ENCODE measurements at regions not wholly inside any gene's neighbourhood (a gene's known extent, or its start where the extent isn't known, plus 50 kb on each side); places are given as distances from the start of the nearest gene placed in this dataset.
"Not testable (repeated sequence)": the region's sequence is repeated elsewhere in the genome, so short reads cannot be mapped to it uniquely, and the experiment has no call there.

DNA sequence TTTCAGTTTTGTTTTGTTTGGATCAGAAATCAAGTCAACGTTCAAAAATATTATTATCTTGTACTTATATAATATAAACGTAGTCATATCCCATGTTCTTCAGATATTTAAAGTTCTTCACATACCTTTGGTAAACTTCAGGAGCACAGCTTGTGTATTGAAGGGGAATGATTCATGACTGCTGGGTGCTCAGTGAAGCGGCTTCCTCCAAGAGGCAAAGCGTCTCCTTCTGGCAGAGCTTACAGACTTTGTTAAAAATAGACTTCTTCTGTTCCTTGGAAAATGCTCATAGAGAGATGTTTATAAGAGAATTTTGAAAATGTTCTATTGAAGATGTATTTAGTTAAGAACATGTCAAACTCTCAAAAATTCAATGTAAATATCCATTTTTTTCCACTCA lies 155.6 kb upstream of the CNTNAP4 start:
- H3K27me3 ChIP-seq (replicated peaks), result no peaks in the 10 kb centered on the region
- no peak overlapping the region for H3K27ac ChIP-seq
- H3K4me3 ChIP-seq (ENCODE audit: low read depth, low read length), result no peak overlapping the region
- no peak for DNase-seq
- H3K36me3 ChIP-seq (replicated peaks), result no peaks in the 10 kb centered on the region
- in situ Hi-C loops (cut with HindIII; ENCODE audit: low pct_ligation_motif_present, low sequenced_read_pairs), result no loop called here
- TF ChIP-seq, protein P1, sequence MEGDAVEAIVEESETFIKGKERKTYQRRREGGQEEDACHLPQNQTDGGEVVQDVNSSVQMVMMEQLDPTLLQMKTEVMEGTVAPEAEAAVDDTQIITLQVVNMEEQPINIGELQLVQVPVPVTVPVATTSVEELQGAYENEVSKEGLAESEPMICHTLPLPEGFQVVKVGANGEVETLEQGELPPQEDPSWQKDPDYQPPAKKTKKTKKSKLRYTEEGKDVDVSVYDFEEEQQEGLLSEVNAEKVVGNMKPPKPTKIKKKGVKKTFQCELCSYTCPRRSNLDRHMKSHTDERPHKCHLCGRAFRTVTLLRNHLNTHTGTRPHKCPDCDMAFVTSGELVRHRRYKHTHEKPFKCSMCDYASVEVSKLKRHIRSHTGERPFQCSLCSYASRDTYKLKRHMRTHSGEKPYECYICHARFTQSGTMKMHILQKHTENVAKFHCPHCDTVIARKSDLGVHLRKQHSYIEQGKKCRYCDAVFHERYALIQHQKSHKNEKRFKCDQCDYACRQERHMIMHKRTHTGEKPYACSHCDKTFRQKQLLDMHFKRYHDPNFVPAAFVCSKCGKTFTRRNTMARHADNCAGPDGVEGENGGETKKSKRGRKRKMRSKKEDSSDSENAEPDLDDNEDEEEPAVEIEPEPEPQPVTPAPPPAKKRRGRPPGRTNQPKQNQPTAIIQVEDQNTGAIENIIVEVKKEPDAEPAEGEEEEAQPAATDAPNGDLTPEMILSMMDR (IDR thresholded peaks at IDR 0.05; ENCODE audit: low read depth, low read length, missing control alignments), result no peak

DNA sequence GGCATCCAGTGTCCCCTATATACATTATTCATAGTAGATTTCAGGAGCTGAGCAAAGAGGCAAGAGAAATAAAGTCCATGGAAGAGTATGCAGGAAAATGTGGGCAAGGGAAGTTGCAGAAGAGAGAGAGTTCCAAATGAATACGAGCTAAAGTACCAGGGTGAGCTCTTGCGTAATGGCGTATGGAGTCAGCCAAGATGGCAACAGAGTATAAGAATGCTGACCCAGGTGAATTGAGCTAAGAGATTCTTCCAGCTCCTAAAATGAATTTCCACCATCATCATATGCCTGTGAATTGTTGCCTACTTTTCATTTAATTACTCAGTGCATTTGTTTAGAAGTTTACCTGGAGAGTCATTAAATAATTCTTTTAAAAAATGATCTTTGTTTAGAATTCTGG lies 153.2 kb upstream of the CNTNAP4 start:
- no peaks in the 10 kb centered on the region for H3K27me3 ChIP-seq (replicated peaks)
- H3K4me3 ChIP-seq (ENCODE audit: low read depth, low read length), result no peak overlapping the region
- no peak for DNase-seq
- in situ Hi-C loops (cut with HindIII; ENCODE audit: low pct_ligation_motif_present, low sequenced_read_pairs), result no loop called here
- H3K27ac ChIP-seq, result no peak overlapping the region
- no peaks in the 10 kb centered on the region for H3K36me3 ChIP-seq (replicated peaks)
- TF ChIP-seq, protein P1 (IDR thresholded peaks at IDR 0.05; ENCODE audit: low read depth, low read length, missing control alignments), result no peak

DNA sequence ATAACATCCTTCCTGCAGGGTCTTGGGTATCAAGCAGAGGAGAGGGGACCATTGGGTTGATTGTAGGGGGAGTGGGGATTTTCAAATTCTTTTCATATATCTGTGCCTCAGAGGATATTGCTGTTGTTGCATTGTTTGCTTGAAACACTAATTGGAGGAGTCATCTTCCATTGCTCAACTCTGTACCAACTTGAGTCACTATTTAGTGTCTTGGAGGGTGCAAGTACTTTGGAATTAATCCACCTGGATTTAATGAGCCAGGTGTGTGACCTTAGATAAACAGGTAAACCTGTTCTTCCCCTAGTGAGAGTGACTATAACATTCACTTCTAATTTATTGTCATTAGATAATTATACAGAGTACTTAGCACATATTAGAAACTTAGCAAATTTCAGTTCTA lies 151.3 kb upstream of the CNTNAP4 start:
- in situ Hi-C loops (cut with HindIII; ENCODE audit: low pct_ligation_motif_present, low sequenced_read_pairs), result no loop called here
- no peak for DNase-seq
- Histone ChIP-seq H3K27me3 (replicated peaks) (no peaks in the 10 kb centered on the region), H3K36me3 (replicated peaks) (no peaks in the 10 kb centered on the region), H3K4me3 (ENCODE audit: low read depth, low read length) (no peak overlapping the region), H3K27ac (no peak overlapping the region)
- TF ChIP-seq, protein P1 (IDR thresholded peaks at IDR 0.05; ENCODE audit: low read depth, low read length, missing control alignments), result no peak

DNA sequence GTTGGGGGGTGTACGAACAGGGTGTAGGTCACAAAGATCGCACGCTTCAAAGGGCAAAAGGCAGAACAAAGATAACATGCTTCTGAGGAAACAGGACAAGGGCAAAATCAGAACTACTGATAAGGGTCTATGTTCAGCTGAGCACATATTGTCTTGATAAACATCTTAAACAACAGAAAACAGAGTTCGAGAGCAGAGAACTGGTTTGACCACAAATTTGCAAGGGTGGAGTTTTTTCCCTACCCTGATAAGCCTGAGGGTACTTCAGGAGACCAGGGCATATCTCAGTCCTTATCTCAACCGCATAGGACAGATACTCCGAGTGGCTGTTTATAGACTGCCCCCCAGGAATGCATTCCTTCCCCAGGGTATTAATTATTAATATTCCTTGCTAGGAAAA lies 139.1 kb upstream of the CNTNAP4 start:
- H3K4me3 ChIP-seq (ENCODE audit: low read depth, low read length); H3K36me3 ChIP-seq (replicated peaks); in situ Hi-C loops (cut with HindIII; ENCODE audit: low pct_ligation_motif_present, low sequenced_read_pairs); DNase-seq; H3K27me3 ChIP-seq (replicated peaks); H3K27ac ChIP-seq: not testable (repeated sequence)

DNA sequence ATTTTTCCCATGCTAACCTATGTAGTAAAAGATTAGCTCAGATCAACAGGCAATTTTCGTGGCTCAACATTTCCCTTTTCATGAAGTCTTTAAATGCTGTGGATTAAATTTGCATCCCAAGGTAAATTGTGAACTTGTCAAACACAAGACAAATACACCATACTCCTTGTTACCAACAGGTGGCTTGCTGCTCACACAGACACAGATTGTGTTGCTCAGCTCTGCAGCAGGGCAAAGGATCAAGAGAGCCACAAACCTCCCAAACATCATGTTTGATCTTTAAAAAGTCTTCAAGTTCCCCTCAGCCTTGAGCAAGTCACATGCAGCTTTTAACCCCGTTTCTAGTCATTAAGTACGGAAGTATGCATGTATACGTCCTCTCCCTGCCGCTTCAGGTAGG lies 119.6 kb upstream of the CNTNAP4 start:
- H3K36me3 ChIP-seq (replicated peaks), result no peaks in the 10 kb centered on the region
- no peak overlapping the region for H3K4me3 ChIP-seq (ENCODE audit: low read depth, low read length)
- in situ Hi-C loops (cut with HindIII; ENCODE audit: low pct_ligation_motif_present, low sequenced_read_pairs), result no loop called here
- H3K27ac ChIP-seq, result no peak overlapping the region
- no peak for DNase-seq
- TF ChIP-seq, protein P1 (IDR thresholded peaks at IDR 0.05; ENCODE audit: low read depth, low read length, missing control alignments), result no peak
- H3K27me3 ChIP-seq (replicated peaks), result no peaks in the 10 kb centered on the region

DNA sequence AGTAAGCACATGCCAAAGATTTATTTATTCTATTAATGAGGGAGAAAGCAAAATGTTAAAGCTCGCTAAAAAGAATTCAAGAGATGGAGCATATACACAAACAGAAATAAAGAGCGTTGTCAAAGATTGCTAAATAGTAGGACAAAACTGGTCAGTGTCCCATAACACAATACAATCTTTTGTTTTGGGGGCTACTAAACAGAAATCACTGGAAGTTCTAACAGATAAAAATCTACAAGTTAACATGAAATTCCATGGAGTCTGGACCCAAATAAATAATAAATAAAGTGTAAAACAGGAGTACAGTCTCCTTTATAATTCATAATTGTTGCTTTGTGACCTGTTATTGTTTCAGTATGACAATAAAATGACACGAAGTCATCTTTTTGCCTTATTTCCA lies 115.2 kb upstream of the CNTNAP4 start:
- in situ Hi-C loops (cut with HindIII; ENCODE audit: low pct_ligation_motif_present, low sequenced_read_pairs), result no loop called here
- Histone ChIP-seq H3K27ac (no peak overlapping the region), H3K27me3 (replicated peaks) (no peaks in the 10 kb centered on the region), H3K36me3 (replicated peaks) (no peaks in the 10 kb centered on the region), H3K4me3 (ENCODE audit: low read depth, low read length) (no peak overlapping the region)
- no peak for DNase-seq
- TF ChIP-seq, protein P1 (IDR thresholded peaks at IDR 0.05; ENCODE audit: low read depth, low read length, missing control alignments), result no peak

Data from brain microvascular endothelial cell (primary cell).